HG03442 (cell line): ENCODE measurements at regions not wholly inside any gene's neighbourhood (a gene's known extent, or its start where the extent isn't known, plus 50 kb on each side); places are given as distances from the start of the nearest gene placed in this dataset.

ENCODE experiments used
- ATAC-seq: cut with Tn5 transposase; IDR thresholded peaks from one replicate; pipeline ENCODE4 v1.9.1; 2021; ENCODE audit warnings: mild to moderate bottlenecking, moderate library complexity; ENCODE audit not compliant: unreplicated experiment

DNA sequence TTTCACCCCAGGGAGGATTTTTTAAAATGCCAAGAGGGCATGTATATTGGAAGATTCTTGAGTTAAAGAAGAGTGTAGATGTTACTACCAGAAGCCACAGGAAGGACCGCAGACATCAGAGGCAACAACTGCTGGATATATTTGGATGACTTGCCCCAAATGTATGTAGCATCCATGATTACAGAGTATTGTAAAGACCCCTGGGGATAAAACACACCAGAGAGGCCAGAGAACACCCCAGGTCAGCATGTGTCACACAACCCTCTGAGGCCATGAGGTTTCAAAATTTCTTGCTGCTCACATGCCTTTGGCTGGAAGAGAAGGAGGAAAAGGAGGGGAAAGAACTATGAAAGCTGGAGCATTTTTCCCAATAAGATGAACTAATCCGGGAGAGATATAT, 108.0 kb upstream of the LSM8 start:
- ATAC-seq: no peak

DNA sequence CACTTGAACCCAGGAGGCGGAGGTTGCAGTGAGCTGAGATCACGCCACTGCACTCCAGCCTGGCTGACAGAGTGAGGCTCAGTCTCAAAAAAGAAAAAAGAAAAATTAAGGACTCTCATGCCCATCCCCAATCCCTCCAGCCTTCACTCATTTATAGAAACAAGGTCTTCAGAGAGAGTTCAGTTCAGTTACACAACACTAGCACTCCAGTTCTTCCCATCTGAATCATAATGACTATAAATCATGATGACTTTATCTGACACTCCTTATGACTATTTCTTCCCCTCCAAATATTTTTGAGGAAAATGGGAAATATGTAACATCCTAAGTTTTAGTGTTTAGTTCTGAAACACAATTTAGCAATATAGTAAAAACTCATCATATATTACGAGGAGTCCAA, 107.4 kb upstream of the LSM8 start:
- no peak for ATAC-seq

DNA sequence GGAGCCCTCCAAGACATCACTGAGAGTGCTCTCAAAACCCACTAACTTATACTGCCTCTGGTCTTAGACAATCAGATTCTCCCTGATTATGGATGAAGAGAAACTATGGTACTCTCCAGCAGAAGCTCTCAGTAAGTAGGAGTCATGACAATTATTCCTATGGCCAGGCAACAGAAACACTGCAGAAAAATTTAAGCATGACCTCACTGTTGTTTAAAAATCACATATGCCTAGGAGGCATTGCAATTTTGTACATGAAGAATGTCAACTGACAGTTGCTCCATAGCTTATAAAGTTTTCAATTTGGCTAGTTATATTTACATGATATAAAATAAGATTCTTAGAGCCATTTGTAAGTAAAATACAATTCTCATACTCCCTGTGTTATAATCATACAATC, 105.9 kb upstream of the LSM8 start:
- no peak for ATAC-seq

DNA sequence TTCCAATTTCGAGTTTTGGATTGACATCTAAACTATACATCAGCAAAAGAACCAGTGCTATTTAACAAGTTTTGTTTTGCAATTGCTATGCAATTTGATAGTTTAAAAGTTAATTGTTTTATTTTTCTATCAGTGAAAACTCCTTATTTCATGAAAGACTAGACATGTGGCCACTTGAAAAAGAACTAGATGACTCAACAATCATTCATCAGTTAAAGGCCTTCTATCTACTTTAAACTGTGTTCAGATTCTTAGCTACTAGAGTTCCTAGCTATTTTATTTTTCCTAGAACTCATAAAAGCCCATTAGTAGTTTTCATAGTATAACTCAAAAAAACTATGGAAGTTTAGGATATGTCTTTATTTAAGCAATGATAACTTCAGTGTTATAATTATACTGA, 104.6 kb upstream of the LSM8 start:
- no peak for ATAC-seq

DNA sequence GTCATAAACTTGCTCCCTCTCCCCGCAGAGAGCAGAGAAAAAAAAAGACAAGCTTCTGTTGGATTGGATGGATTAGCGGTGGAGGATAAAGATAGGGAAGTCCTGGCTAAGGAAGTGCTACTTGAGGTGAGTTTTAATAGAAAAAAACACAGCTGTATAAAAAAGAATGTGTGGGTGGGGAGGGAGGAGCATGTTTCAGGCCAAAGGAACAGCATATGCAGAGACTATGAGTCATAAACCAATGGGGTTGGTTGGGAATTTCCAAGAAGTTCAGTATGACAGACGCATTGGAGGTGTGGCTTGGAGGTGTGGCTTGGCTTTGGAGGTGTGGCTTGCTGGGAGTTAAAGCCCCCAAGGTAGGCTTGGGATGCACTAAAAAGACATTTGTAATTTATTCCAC, 103.0 kb upstream of the LSM8 start:
- ATAC-seq: peak; percentile 98

DNA sequence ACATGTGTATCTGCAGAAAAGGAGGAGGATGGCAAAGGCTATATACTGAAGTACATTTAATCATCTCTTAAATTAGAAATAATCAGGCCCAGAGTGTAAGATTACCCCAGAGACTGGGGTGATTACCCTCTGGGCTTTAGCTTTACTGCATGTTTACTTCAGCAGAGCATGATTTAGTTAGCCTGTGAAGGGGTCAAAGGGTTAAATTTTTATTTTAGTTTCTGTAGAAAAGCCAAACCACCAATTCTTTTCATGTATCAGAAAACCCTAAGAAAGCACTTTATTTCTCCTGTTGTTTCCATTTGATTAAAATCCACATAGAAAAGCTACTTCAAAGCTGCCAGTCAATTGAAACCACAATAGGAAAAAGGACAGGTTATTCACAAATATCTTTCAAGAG, 101.5 kb upstream of the LSM8 start:
- ATAC-seq: no peak

DNA sequence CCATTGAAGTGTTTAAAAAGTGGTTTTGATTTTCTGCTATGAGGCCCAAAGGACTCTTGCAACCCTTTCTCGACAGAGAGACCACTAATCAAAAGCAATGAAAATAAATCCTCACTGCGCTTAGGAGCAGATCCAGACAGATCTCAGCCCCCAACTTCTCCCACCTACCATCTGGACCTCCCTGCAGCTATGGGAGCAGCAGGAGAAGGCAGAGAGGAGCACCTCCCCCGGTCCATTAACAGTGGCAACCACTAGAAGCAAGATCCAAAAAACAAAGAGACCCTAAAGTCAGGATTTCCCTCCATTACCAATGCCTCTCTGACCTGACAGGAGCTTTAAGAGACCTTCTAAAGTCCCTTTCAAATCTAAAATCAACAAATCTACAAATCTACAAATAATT, 99.0 kb upstream of the LSM8 start:
- no peak for ATAC-seq

DNA sequence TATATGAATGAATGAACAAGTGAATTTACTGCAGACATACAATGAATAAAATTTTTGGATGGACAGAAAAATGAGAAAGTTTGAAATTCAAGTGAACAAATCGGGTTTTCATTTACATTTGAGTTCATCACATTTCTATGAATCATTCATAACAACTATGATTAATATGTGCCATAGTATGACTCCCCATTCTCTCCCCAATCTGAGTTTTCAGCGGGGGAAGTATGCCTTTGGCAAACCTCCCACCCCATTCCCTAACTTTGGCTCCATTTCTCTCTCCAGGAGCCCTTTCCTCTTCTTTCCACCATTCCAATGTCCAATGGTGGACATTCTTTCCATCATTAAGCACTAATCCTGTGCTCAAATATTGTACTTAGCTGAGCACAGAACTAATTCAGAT, 96.8 kb upstream of the LSM8 start:
- ATAC-seq: no peak

DNA sequence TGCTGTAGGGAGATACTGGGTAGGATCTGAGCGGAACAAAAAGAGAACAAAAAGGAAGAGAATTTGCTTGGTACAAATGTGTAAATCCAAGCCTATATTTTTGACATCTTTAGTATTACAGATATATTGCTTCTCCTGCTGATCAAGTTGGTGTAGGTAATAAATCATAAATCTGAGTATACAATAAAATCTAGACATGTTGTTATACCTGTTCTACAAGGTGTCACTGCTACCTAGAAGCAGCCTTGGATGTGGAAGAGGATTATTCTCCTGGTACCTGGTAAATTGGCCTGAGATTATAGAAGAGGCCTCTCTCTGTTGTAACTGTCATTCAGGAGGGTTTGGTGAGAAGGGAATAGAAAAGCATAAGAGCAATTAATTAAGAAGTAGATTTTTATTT, 89.9 kb upstream of the LSM8 start:
- no peak for ATAC-seq

DNA sequence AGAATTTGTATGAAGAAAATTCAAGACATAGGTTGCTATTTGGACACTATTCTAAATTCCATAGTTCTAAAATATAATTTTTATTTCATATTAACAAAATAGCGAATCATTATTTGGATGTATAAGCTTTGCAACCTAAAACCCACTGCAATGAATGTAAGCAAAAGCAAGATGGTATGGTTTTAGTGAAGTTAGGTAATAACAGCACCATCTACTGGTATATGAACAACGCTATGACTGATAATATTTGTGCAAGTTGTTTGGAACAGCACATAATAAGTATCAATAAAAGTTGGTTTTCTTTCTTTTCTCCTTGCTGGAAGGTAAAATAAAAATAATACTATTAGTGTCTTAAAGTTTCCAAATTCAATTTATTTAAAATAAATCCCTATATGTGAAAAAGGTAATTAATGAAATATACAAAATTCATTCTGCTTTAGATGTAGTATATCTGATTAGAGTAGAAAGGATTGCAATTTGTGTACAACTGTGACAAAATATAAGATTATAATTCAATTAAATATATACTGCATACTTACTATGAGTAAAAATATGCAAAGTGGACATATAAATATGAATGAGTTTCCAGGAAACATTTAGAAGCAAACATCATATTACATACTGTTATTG, 79.0 kb upstream of the LSM8 start:
- ATAC-seq: peak; percentile 72

DNA sequence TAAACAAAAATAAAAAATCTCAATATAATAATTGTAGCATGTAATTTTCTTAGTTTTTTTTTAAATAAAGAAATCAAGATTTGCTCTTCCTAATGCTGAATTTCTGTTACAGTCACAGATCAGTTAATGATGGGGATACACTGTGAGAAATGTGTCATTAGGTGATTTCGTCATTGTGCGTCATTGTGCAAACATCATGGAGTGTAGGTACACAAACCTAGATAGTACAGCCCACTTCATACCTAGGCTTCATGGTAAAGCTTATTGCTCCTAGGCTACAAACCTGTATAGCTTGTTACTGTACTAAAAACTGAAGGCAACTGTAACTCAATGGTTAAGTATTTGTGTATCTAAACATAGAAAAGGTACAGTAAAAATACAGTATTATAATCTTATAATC, 74.4 kb upstream of the LSM8 start:
- no peak for ATAC-seq

DNA sequence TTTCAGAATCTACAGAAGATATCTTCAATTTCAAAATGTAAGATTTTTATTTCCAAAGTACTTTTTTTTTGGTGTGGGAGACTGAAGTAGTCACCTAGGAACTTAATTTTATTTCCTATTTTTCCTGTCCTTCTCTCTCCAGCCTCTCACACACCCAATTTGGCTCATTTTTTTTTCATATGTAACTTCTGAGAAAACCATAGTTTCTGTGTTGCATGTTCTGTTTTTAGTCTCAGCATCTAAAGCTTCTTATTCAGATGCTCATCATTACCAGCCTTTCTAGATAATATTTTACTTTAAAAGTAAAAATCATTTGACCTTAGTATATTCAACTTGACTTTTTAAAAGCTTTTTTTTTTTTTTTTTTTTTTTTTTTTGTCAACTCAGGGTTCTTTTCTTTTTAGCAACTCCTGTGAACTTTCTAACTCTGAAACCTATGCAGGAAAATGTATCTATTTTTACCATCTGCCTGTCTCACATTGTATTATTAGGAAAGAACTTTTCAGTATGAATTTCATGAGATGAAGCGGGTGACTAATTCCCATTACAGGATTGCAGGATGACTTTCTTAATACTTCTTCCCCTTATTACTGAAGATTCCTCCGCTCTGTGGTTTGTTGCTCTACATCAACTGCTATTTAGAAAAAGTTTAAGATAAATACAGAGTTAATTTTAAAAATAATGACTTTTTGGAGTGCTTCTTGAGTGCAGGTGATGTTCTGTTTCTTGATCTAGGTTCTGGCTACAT, 73.6 kb upstream of the LSM8 start:
- no peak for ATAC-seq

DNA sequence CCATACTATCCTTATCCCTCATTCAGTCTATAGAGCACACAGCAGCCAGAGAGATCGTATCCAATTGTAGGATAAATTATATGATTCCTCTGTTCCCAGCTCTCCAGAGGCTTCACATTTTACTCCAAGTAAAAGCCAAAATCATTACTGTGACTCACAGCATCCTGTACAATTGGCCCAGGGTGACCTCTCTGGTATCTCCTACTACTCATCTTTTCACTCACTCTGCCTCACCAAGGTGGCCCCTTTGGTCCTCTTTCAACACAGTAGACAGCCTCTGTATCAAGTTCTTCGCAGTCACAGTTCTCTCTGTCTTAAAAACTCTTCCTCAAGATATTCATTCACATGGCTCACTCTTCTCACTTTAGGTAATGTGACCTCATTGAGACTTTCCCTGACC, 72.6 kb upstream of the LSM8 start:
- no peak for ATAC-seq

DNA sequence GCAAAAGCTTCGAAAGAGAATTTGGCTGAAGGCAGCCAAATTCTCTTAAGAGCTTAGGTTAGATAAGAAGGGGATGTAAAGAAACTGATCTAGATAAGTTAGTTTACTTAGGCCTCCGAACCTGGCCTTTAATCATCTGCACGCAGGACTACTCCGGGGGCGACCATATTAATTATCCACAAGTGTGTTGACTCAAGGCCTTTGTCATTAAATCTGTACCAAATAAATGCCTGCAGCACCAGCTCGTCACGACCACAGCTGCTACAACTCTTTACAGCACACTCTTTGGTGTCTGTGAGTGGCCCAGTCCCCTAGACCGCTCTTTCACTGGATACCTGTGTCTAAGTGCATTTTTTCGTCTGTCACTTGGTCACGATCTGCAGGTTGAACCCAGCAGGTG, 69.8 kb upstream of the LSM8 start:
- no peak for ATAC-seq

DNA sequence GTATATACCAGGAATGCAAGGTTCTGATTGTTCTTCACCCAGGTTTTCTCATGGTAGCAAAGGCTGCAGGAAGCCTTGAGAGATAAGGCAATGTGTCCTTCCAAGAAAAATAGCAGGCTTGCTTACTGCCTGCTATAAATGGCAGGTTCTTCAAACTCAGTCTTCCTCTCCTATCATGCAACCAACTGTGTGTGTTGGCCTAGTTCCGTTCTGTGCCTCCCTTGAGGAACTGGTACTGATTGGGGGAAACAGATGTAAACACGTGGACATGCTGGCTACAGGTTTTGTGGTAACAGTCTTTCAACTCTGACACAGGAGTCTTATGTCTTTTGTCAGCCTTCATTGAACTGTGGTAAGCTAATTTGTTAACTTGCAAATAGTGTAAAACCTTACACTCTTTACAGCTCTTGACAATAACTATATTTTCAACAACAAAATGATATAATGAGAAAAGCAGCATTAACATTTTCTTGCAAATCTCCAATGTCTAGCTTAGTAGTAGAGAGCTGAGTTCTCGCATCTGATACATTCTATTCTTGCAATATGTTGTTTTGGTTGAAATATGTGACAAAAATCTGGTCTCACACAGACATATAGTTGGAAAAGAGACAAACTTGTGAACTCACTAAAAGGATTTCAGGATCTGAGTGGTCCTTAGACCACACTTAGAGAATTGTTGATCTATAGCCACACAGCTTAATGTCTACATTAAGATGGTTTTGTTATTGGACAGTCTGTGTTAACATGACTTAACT, 54.7 kb upstream of the LSM8 start:
- ATAC-seq: peak; percentile 72

DNA sequence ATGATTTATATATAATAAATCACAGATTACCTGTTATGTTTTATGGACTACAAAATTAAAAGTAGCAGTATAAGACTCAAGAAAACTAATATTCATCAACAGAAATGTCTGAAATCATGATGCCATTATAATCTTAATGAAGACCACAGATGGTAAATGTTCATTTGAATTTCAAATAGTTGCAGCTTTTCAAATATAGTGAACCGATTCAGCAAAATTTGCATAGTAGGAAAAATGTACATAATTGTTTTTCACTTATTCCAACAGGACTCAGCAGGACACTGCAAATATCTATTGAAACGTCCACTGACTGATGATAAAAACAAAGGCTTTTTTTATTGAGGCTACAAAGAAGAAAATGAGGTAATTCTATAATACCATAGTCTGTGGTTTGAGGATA, 51.2 kb upstream of the LSM8 start:
- ATAC-seq: no peak
